ENCODE measurements at regions not wholly inside any gene's neighbourhood (a gene's known extent, or its start where the extent isn't known, plus 50 kb on each side); places are given as distances from the start of the nearest gene placed in this dataset.

DNA sequence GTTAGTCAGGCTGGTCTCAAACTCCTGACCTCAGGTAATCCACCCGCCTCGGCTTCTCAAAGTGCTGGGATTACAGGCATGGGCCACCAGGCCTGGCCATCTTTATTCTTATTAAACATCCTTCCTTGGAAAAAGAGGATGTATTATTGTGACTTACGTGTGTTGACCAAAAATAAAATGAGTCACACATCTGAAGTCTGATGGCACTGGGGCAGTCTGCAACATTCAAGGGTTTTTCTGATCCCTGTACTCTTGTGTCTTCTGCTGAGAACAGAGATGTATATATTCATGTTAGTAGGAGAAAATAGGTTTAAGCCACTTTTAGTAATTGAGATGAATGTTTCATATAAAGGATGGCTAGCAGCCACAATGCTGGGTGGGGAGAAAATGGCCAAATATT lies 129.9 kb upstream of the RIPOR2 start:
- no peak overlapping the region for H3K4me3 Mint-ChIP-seq
- H3K36me3 Mint-ChIP-seq = peaks cover under 1% of the 10 kb centered on the region; the same call in 1 of the 2 replicates
- ATAC-seq (no peak), DNase-seq (ENCODE audit: low spot score) (no peak)
- peaks cover 9% of the 10 kb centered on the region for H3K9me3 Mint-ChIP-seq
- H3K4me1 Mint-ChIP-seq = peaks cover 24% of the 10 kb centered on the region
- H3K27me3 Mint-ChIP-seq (ENCODE audit: low read depth) = no peaks in the 10 kb centered on the region
- TF ChIP-seq NR3C1 (CRISPR knock-in tag; conservative IDR thresholded peaks at IDR 0.05; ENCODE audit: low read depth) (no peak), TEAD4 (CRISPR knock-in tag; IDR thresholded peaks at IDR 0.05) (no peak), CREM (CRISPR knock-in tag; IDR thresholded peaks at IDR 0.05) (no peak), NR1H2 (CRISPR knock-in tag; IDR thresholded peaks at IDR 0.05) (no peak), OVOL2 (CRISPR knock-in tag; IDR thresholded peaks at IDR 0.05; ENCODE audit: borderline replicate concordance) (no peak), ZNF317 (CRISPR knock-in tag; IDR thresholded peaks at IDR 0.05; ENCODE audit: borderline replicate concordance, low read depth) (no peak)
- TF ChIP-seq, protein P1, sequence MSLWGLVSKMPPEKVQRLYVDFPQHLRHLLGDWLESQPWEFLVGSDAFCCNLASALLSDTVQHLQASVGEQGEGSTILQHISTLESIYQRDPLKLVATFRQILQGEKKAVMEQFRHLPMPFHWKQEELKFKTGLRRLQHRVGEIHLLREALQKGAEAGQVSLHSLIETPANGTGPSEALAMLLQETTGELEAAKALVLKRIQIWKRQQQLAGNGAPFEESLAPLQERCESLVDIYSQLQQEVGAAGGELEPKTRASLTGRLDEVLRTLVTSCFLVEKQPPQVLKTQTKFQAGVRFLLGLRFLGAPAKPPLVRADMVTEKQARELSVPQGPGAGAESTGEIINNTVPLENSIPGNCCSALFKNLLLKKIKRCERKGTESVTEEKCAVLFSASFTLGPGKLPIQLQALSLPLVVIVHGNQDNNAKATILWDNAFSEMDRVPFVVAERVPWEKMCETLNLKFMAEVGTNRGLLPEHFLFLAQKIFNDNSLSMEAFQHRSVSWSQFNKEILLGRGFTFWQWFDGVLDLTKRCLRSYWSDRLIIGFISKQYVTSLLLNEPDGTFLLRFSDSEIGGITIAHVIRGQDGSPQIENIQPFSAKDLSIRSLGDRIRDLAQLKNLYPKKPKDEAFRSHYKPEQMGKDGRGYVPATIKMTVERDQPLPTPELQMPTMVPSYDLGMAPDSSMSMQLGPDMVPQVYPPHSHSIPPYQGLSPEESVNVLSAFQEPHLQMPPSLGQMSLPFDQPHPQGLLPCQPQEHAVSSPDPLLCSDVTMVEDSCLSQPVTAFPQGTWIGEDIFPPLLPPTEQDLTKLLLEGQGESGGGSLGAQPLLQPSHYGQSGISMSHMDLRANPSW (CRISPR knock-in tag; conservative IDR thresholded peaks at IDR 0.05; ENCODE audit: low read depth) = no peak
- ChIA-PET POLR2A (no interaction called here), CTCF (no interaction called here)
- H3K27ac Mint-ChIP-seq = no peak overlapping the region

DNA sequence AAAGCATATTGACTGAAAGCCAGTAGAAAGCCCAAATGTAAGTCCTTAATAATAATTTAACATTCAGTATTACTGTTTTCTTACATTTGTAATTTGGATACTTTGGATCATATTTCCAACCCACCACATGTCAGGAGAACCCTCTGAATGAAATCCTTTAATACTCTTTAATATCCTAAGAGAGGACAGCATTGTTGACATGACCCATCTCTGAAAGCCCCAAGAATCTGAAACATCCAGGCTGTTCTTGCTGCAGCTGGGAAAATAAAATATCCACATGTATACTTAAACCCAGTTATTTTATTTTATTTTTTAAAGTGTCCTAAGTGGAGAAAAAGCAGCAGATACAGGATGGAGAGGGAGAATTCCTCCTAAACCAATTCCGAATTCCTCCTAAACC lies 130.8 kb upstream of the RIPOR2 start:
- DNase-seq (ENCODE audit: low spot score) (no peak), ATAC-seq (no peak)
- Mint-ChIP-seq H3K27me3 (ENCODE audit: low read depth) (no peaks in the 10 kb centered on the region), H3K27ac (no peak overlapping the region), H3K4me3 (no peak overlapping the region), H3K4me1 (peaks cover 17% of the 10 kb centered on the region), H3K36me3 (no peaks in the 10 kb centered on the region), H3K9me3 (peaks cover 3% of the 10 kb centered on the region; the same call in 1 of the 2 replicates)
- ChIA-PET CTCF (interaction anchor here (1.1 kb wide), 1 partner anchor 210 kb away, joined by 4 read pairs; no protein-coding TSS in a partner anchor), POLR2A (no interaction called here)
- TF ChIP-seq MYBL2 (CRISPR knock-in tag; IDR thresholded peaks at IDR 0.05) (no peak), TEAD4 (CRISPR knock-in tag; IDR thresholded peaks at IDR 0.05) (no peak), PRRX2 (CRISPR knock-in tag; IDR thresholded peaks at IDR 0.05) (no peak)
- TF ChIP-seq, protein P2, sequence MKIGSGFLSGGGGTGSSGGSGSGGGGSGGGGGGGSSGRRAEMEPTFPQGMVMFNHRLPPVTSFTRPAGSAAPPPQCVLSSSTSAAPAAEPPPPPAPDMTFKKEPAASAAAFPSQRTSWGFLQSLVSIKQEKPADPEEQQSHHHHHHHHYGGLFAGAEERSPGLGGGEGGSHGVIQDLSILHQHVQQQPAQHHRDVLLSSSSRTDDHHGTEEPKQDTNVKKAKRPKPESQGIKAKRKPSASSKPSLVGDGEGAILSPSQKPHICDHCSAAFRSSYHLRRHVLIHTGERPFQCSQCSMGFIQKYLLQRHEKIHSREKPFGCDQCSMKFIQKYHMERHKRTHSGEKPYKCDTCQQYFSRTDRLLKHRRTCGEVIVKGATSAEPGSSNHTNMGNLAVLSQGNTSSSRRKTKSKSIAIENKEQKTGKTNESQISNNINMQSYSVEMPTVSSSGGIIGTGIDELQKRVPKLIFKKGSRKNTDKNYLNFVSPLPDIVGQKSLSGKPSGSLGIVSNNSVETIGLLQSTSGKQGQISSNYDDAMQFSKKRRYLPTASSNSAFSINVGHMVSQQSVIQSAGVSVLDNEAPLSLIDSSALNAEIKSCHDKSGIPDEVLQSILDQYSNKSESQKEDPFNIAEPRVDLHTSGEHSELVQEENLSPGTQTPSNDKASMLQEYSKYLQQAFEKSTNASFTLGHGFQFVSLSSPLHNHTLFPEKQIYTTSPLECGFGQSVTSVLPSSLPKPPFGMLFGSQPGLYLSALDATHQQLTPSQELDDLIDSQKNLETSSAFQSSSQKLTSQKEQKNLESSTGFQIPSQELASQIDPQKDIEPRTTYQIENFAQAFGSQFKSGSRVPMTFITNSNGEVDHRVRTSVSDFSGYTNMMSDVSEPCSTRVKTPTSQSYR (CRISPR knock-in tag; IDR thresholded peaks at IDR 0.05) = no peak
- TF ChIP-seq, protein P3, sequence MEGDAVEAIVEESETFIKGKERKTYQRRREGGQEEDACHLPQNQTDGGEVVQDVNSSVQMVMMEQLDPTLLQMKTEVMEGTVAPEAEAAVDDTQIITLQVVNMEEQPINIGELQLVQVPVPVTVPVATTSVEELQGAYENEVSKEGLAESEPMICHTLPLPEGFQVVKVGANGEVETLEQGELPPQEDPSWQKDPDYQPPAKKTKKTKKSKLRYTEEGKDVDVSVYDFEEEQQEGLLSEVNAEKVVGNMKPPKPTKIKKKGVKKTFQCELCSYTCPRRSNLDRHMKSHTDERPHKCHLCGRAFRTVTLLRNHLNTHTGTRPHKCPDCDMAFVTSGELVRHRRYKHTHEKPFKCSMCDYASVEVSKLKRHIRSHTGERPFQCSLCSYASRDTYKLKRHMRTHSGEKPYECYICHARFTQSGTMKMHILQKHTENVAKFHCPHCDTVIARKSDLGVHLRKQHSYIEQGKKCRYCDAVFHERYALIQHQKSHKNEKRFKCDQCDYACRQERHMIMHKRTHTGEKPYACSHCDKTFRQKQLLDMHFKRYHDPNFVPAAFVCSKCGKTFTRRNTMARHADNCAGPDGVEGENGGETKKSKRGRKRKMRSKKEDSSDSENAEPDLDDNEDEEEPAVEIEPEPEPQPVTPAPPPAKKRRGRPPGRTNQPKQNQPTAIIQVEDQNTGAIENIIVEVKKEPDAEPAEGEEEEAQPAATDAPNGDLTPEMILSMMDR (IDR thresholded peaks at IDR 0.05) = no peak
- TF ChIP-seq, protein P4, sequence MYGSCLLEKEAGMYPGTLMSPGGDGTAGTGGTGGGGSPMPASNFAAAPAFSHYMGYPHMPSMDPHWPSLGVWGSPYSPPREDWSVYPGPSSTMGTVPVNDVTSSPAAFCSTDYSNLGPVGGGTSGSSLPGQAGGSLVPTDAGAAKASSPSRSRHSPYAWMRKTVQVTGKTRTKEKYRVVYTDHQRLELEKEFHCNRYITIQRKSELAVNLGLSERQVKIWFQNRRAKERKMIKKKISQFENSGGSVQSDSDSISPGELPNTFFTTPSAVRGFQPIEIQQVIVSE (CRISPR knock-in tag; IDR thresholded peaks at IDR 0.05; ENCODE audit: borderline replicate concordance) = no peak

DNA sequence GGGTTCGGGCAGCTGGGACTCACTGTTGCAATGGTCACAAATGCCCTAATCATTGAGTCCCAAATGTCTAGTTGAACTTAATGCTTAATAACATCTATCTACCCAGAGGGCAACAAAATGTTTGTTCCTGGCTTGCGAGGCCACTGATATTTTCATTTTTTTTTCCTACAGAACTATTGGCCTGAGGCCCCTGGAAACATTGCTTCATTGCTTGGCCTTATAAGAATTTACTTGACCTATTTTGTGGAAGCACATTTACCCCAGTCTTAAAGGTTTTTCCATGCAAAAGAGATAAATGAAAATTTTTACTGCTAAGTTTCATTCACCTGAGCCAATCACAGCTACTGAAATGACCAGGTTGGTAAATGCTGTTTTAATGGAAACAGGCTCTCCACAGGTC lies 133.1 kb upstream of the RIPOR2 start:
- no peak for DNase-seq (ENCODE audit: low spot score)
- no peak overlapping the region for H3K27ac Mint-ChIP-seq
- H3K4me1 Mint-ChIP-seq = no peaks in the 10 kb centered on the region
- ChIA-PET CTCF (interaction anchor here (1.5 kb wide), 1 partner anchor 42 kb away, joined by 5 read pairs; no protein-coding TSS in a partner anchor), POLR2A (no interaction called here)
- H3K4me3 Mint-ChIP-seq = no peak overlapping the region
- TF ChIP-seq, protein P5, sequence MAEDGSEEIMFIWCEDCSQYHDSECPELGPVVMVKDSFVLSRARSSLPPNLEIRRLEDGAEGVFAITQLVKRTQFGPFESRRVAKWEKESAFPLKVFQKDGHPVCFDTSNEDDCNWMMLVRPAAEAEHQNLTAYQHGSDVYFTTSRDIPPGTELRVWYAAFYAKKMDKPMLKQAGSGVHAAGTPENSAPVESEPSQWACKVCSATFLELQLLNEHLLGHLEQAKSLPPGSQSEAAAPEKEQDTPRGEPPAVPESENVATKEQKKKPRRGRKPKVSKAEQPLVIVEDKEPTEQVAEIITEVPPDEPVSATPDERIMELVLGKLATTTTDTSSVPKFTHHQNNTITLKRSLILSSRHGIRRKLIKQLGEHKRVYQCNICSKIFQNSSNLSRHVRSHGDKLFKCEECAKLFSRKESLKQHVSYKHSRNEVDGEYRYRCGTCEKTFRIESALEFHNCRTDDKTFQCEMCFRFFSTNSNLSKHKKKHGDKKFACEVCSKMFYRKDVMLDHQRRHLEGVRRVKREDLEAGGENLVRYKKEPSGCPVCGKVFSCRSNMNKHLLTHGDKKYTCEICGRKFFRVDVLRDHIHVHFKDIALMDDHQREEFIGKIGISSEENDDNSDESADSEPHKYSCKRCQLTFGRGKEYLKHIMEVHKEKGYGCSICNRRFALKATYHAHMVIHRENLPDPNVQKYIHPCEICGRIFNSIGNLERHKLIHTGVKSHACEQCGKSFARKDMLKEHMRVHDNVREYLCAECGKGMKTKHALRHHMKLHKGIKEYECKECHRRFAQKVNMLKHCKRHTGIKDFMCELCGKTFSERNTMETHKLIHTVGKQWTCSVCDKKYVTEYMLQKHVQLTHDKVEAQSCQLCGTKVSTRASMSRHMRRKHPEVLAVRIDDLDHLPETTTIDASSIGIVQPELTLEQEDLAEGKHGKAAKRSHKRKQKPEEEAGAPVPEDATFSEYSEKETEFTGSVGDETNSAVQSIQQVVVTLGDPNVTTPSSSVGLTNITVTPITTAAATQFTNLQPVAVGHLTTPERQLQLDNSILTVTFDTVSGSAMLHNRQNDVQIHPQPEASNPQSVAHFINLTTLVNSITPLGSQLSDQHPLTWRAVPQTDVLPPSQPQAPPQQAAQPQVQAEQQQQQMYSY (CRISPR knock-in tag; IDR thresholded peaks at IDR 0.05) = no peak
- TF ChIP-seq GABPB1 (CRISPR knock-in tag; IDR thresholded peaks at IDR 0.05) (no peak), MYBL2 (CRISPR knock-in tag; IDR thresholded peaks at IDR 0.05) (no peak)
- TF ChIP-seq, protein P6, sequence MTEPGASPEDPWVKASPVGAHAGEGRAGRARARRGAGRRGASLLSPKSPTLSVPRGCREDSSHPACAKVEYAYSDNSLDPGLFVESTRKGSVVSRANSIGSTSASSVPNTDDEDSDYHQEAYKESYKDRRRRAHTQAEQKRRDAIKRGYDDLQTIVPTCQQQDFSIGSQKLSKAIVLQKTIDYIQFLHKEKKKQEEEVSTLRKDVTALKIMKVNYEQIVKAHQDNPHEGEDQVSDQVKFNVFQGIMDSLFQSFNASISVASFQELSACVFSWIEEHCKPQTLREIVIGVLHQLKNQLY (CRISPR knock-in tag; IDR thresholded peaks at IDR 0.05) = no peak
- no peaks in the 10 kb centered on the region for H3K36me3 Mint-ChIP-seq
- peaks cover 4% of the 10 kb centered on the region for H3K9me3 Mint-ChIP-seq
- no peak for ATAC-seq
- H3K27me3 Mint-ChIP-seq (ENCODE audit: low read depth) = no peaks in the 10 kb centered on the region

All from WTC11 (cell line).